ENCODE measurements at regions not wholly inside any gene's neighbourhood (a gene's known extent, or its start where the extent isn't known, plus 50 kb on each side); places are given as distances from the start of the nearest gene placed in this dataset.

DNA sequence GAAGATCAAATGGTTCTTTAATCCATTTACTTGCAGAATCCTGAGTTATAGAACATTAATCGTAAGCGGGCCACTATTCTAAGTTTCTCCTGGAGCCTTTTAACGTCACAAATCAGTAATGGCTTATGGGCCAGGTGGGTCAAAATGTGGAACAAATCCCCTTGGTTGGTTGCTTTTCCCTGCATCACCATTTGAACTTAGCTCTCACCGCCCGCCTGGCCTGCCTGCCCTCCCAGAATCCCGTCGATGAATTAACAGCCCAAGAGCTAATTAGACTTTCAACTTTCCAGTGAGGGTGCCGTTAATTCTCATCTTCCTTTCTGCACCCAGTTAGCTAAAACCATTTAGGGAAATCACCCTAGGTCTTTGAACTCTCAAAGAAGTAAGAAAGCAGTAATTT, 205.5 kb downstream of the RNF152 start:
- TF ChIP-seq, protein P1, sequence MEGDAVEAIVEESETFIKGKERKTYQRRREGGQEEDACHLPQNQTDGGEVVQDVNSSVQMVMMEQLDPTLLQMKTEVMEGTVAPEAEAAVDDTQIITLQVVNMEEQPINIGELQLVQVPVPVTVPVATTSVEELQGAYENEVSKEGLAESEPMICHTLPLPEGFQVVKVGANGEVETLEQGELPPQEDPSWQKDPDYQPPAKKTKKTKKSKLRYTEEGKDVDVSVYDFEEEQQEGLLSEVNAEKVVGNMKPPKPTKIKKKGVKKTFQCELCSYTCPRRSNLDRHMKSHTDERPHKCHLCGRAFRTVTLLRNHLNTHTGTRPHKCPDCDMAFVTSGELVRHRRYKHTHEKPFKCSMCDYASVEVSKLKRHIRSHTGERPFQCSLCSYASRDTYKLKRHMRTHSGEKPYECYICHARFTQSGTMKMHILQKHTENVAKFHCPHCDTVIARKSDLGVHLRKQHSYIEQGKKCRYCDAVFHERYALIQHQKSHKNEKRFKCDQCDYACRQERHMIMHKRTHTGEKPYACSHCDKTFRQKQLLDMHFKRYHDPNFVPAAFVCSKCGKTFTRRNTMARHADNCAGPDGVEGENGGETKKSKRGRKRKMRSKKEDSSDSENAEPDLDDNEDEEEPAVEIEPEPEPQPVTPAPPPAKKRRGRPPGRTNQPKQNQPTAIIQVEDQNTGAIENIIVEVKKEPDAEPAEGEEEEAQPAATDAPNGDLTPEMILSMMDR (IDR thresholded peaks at IDR 0.05) = no peak
- no peak for TF ChIP-seq POLR2A (IDR thresholded peaks at IDR 0.05)
- TF ChIP-seq EP300 (IDR thresholded peaks at IDR 0.05; ENCODE audit: low read depth) = no peak
- no peak for TF ChIP-seq POLR2AphosphoS5 (IDR thresholded peaks at IDR 0.05)
